GM12873 (cell line): ENCODE measurements at regions not wholly inside any gene's neighbourhood (a gene's known extent, or its start where the extent isn't known, plus 50 kb on each side); places are given as distances from the start of the nearest gene placed in this dataset.

Experiments
- CTCF ChIP-seq: IDR thresholded peaks from 2 replicates; pipeline ENCODE4 v1.5.1; 2012; ENCODE audit warnings: low read depth, mild to moderate bottlenecking, moderate library complexity, low read length, control low read depth; ENCODE audit not compliant: insufficient read depth; ENCODE audit errors: missing control alignments

- no peak for TF ChIP-seq CTCF
These were observed 53.6 kb upstream of the CD163 start for GRCh38 chr12:7557227-7557626.

GRCh38 chr12:7555752-7556151, 52.2 kb upstream of the CD163 start:
- TF ChIP-seq CTCF: no peak
